PC-3 (cell line): ENCODE measurements at regions not wholly inside any gene's neighbourhood (a gene's known extent, or its start where the extent isn't known, plus 50 kb on each side); places are given as distances from the start of the nearest gene placed in this dataset.

Experiments
- EZH2 ChIP-seq: fragments of 300-600 bp; sonication (generic); IDR thresholded peaks from one replicate; pipeline ENCODE4 v1.6.1; 2017; ENCODE audit warnings: antibody characterized with exemption, mild to moderate bottlenecking, low read length; ENCODE audit not compliant: unreplicated experiment
- TF ChIP-seq, protein P1 (sequence below): fragments of 300-600 bp; sonication (generic); conservative IDR thresholded peaks from 2 replicates; pipeline ENCODE4 v1.5.1; 2017; ENCODE audit warnings: antibody characterized with exemption, low read depth, mild to moderate bottlenecking, low read length

DNA sequence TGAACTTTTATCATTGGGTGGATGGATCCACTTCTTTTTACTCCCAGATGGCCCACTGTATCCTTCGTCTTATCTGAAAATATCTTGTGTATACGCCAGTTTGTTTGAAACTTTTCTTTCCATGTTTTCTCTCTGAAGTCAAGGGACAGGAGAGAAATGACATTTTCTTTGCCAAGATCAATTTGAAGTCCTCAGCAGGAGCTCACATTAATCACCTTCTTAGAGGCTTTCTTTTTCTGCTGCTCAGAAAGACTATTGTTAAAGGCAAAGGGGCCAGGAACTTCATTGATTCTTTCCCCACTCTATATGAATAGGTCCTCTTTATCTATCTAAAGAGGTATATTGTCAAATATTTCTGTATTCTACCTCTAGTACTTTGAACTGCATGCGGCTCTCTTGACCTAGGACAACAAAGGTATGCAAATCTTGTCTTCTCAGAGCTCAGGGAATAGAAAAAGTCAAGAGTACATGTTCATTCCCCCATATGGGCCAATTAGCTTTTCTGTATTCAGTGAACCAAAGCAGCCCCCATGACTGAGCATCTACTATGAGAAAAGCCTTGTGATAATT is 583.3 kb downstream of the HS3ST4 start:
- TF ChIP-seq, protein P1, sequence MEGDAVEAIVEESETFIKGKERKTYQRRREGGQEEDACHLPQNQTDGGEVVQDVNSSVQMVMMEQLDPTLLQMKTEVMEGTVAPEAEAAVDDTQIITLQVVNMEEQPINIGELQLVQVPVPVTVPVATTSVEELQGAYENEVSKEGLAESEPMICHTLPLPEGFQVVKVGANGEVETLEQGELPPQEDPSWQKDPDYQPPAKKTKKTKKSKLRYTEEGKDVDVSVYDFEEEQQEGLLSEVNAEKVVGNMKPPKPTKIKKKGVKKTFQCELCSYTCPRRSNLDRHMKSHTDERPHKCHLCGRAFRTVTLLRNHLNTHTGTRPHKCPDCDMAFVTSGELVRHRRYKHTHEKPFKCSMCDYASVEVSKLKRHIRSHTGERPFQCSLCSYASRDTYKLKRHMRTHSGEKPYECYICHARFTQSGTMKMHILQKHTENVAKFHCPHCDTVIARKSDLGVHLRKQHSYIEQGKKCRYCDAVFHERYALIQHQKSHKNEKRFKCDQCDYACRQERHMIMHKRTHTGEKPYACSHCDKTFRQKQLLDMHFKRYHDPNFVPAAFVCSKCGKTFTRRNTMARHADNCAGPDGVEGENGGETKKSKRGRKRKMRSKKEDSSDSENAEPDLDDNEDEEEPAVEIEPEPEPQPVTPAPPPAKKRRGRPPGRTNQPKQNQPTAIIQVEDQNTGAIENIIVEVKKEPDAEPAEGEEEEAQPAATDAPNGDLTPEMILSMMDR = no peak
- no peak for TF ChIP-seq EZH2
